GM12878 (cell line): ENCODE measurements at regions not wholly inside any gene's neighbourhood (a gene's known extent, or its start where the extent isn't known, plus 50 kb on each side); places are given as distances from the start of the nearest gene placed in this dataset.

Experiments used
- ATAC-seq: fragments of 200-7000 bp; cut with Tn5 transposase; 3 replicates; pipeline ENCODE4 v1.9.1; 2020; ENCODE audit warnings: mild to moderate bottlenecking, moderate library complexity
- BruUV-seq: library from RNA; stranded (reverse); fragments of 400-500 nt; replicated peaks from 2 replicates; lab custom pipeline; 2021; lab: Mats Ljungman, UMichigan
- CTCF ChIA-PET: fragments of 300-600 bp; sonication (Branson Sonifier 250); formaldehyde crosslinking; extraction: SDS; loops from one replicate; lab custom pipeline; 2021; ENCODE audit warnings: inconsistent platforms; lab: Yijun Ruan, JAX
- POLR2A ChIA-PET: fragments of 350-600 bp; formaldehyde crosslinking; extraction: SDS; loops from one replicate; lab custom pipeline; 2021; ENCODE audit warnings: inconsistent platforms; lab: Charles Lee
- RAD21 ChIA-PET: fragments of 300-600 bp; sonication (Branson Sonifier 250); formaldehyde crosslinking; loops from one replicate; lab custom pipeline; 2023; ENCODE audit warnings: antibody characterized with exemption; ENCODE audit not compliant: unreplicated experiment; lab: Charles Lee
- SMC1A ChIA-PET: fragments of 300-600 bp; sonication (Branson Sonifier 250); formaldehyde crosslinking; loops from one replicate; lab custom pipeline; 2023; ENCODE audit not compliant: unreplicated experiment, uncharacterized antibody; lab: Charles Lee
- DNase-seq: peaks from one replicate; pipeline ENCODE4 v3.0.0-alpha.2; 2011; ENCODE audit warnings: low read depth, low spot score
- FAIRE-seq: peaks from 3 replicates; lab custom pipeline; 2011; peaks lifted over from hg19 to GRCh38; lab: Jason Lieb, UNC
- H2AFZ ChIP-seq: 2 replicates; pipeline ENCODE4 v1.6.0; 2011; ENCODE audit warnings: low read depth, low read length, control low read depth; ENCODE audit not compliant: control insufficient read depth
- H3K27ac ChIP-seq: 2 replicates; pipeline ENCODE4 v1.5.1; 2011; ENCODE audit warnings: control low read depth; ENCODE audit not compliant: control insufficient read depth, insufficient read depth
- H3K27me3 ChIP-seq, 2 experiments: replicated peaks in 1 of 2; 2 replicates each; pipeline versions ENCODE4 v1.6.0 to v1.6.1; 2011; ENCODE audit warnings: low read length in 1 of 2; ENCODE audit not compliant: control insufficient read depth in 2 of 2, insufficient read depth in 2 of 2
- H3K36me3 ChIP-seq, 2 experiments: 2 replicates each; pipeline ENCODE4 v1.5.1; 2011; ENCODE audit warnings: low read length in 1 of 2; ENCODE audit not compliant: control insufficient read depth in 2 of 2, insufficient read depth in 2 of 2
- H3K4me1 ChIP-seq: 2 replicates; pipeline ENCODE4 v1.6.1; 2011; ENCODE audit warnings: mild to moderate bottlenecking, low read length, moderate library complexity, mixed read lengths; ENCODE audit not compliant: control insufficient read depth, insufficient read depth
- H3K4me2 ChIP-seq: 2 replicates; pipeline ENCODE4 v1.6.0; 2011; ENCODE audit warnings: control low read depth; ENCODE audit not compliant: control insufficient read depth, insufficient read depth
- H3K4me3 ChIP-seq: fragments of 200-600 bp; sonication (generic); 2 replicates; pipeline ENCODE4 v1.5.1; 2016
- H3K79me2 ChIP-seq: 2 replicates; pipeline ENCODE4 v1.6.0; 2011; ENCODE audit warnings: low read length; ENCODE audit not compliant: control insufficient read depth, insufficient read depth
- H3K9ac ChIP-seq: 2 replicates; pipeline ENCODE4 v1.8.0; 2011; ENCODE audit warnings: low read length, control low read depth, mixed read lengths; ENCODE audit not compliant: control insufficient read depth, insufficient read depth
- H3K9me3 ChIP-seq: replicated peaks from 3 replicates; pipeline ENCODE4 v1.5.1; 2011; ENCODE audit warnings: mild to moderate bottlenecking, low read length; ENCODE audit not compliant: control insufficient read depth, insufficient read depth
- H4K20me1 ChIP-seq: 2 replicates; pipeline ENCODE4 v1.6.0; 2011; ENCODE audit not compliant: control insufficient read depth, insufficient read depth
- ATF3 ChIP-seq: IDR thresholded peaks from 2 replicates; pipeline ENCODE4 v1.6.1; 2011; ENCODE audit warnings: low read depth, mild to moderate bottlenecking, low read length, moderate library complexity, borderline replicate concordance; ENCODE audit errors: extremely low read depth
- CEBPB ChIP-seq, 2 experiments: fragments of 150-350 bp in 1 of 2; IDR thresholded peaks; 2 replicates each; pipeline ENCODE4 v1.6.1; 2012 to 2014; ENCODE audit warnings: low read depth in 2 of 2, low read length in 2 of 2, borderline replicate concordance in 1 of 2, inconsistent platforms in 1 of 2
- IRF4 ChIP-seq: IDR thresholded peaks from 2 replicates; pipeline ENCODE4 v1.6.1; 2011; ENCODE audit warnings: low read depth, low read length
- KDM1A ChIP-seq: fragments of 200-600 bp; sonication (generic); IDR thresholded peaks from 2 replicates; pipeline ENCODE4 v1.6.1; 2016; ENCODE audit warnings: borderline replicate concordance
- KLF5 ChIP-seq: fragments of 450-650 bp; IDR thresholded peaks from 2 replicates; pipeline ENCODE4 v1.6.1; 2014; ENCODE audit warnings: mild to moderate bottlenecking; ENCODE audit not compliant: partially characterized antibody
- POLR2AphosphoS2 ChIP-seq: IDR thresholded peaks from 2 replicates; pipeline ENCODE4 v1.6.1; 2011; ENCODE audit warnings: low read depth, mild to moderate bottlenecking, low read length, improper control_type of control experiment, moderate library complexity
- RELA ChIP-seq: fragments of 450-650 bp; IDR thresholded peaks from 2 replicates; pipeline ENCODE4 v1.8.0; 2014; ENCODE audit warnings: borderline replicate concordance; ENCODE audit not compliant: partially characterized antibody
- REST ChIP-seq: IDR thresholded peaks from 2 replicates; pipeline ENCODE4 v1.6.1; 2012; ENCODE audit warnings: mild to moderate bottlenecking, low read depth, low read length
- SMC3 ChIP-seq: IDR thresholded peaks from 2 replicates; pipeline ENCODE4 v1.6.1; 2011; ENCODE audit warnings: low read length, improper control_type of control experiment, borderline replicate concordance
- SRF ChIP-seq, 2 experiments: IDR thresholded peaks; 2 replicates each; pipeline ENCODE4 v1.6.1; 2011; ENCODE audit warnings: low read depth in 2 of 2, low read length in 2 of 2, mild to moderate bottlenecking in 1 of 2, moderate library complexity in 1 of 2
- TBL1XR1 ChIP-seq: IDR thresholded peaks from 2 replicates; pipeline ENCODE4 v1.6.1; 2012; ENCODE audit warnings: low read depth, low read length, improper control_type of control experiment
- ZNF24 ChIP-seq: fragments of 450-650 bp; IDR thresholded peaks from 2 replicates; pipeline ENCODE4 v1.6.1; 2017; ENCODE audit warnings: antibody characterized with exemption, mild to moderate bottlenecking
- WGBS: methylation state at CpG from one replicate; pipeline ENCODE4 v1.1.6; 2016; ENCODE audit warnings: low lambda C conversion rate; ENCODE audit not compliant: insufficient replicate concordance, insufficient coverage; ENCODE audit errors: missing lambda C conversion rate; 5-methylcytosine and 5-hydroxymethylcytosine counted together
- in situ Hi-C: fragments of 300-500 bp; cut with MboI; formaldehyde crosslinking; loops from 9 replicates; pipeline ENCODE4 v1.14.3; 2018; ENCODE audit warnings: mixed read lengths
- intact Hi-C: fragments of 100-400 bp; cut with micrococcal nuclease; formaldehyde crosslinking; loops from one replicate; pipeline ENCODE4 v1.14.2; 2022; ENCODE audit not compliant: unreplicated experiment

- H3K4me1 ChIP-seq, result no peaks in the 10 kb centered on the region
- no peaks in the 10 kb centered on the region for H3K27me3 ChIP-seq
- no peak for ATAC-seq
- WGBS, result 25% methylated on average over 5 of the region's 9 CpGs
- SMC1A ChIA-PET, result no interaction called here
- intact Hi-C loops (no loop called here), in situ Hi-C loops (no loop called here)
- DNase-seq, result no peak
- no peaks in the 10 kb centered on the region for H3K79me2 ChIP-seq
- POLR2A ChIA-PET, result no interaction called here
- H3K9me3 ChIP-seq, result no peaks in the 10 kb centered on the region
- BruUV-seq, result no TSS peak
- no peak overlapping the region for H3K9ac ChIP-seq
- no peak overlapping the region for H3K4me3 ChIP-seq
- H3K27ac ChIP-seq, result no peak overlapping the region
- TF ChIP-seq IRF4, result no peak
- H3K4me2 ChIP-seq, result no peak overlapping the region
- CTCF ChIA-PET, result no interaction called here
- no peaks in the 10 kb centered on the region for H4K20me1 ChIP-seq
- RAD21 ChIA-PET, result no interaction called here
- H3K36me3 ChIP-seq, result no peaks in the 10 kb centered on the region
- no peak overlapping the region for H2AFZ ChIP-seq
- no peak for FAIRE-seq
Observed at GRCh38 chr21:35460441-35460840, 411.3 kb upstream of the RUNX1 start.

- no peak for ATAC-seq
- H3K4me1 ChIP-seq, result no peaks in the 10 kb centered on the region
- intact Hi-C loops, result no loop called here
- H4K20me1 ChIP-seq, result no peaks in the 10 kb centered on the region
- BruUV-seq, result no TSS peak
- ChIA-PET CTCF (interaction anchor here (0.7 kb wide), 1 partner anchor 20 kb away, joined by 3 read pairs; no protein-coding TSS in a partner anchor), SMC1A (no interaction called here), RAD21 (no interaction called here), POLR2A (no interaction called here)
- no peak for DNase-seq
- WGBS, result 73% methylated on average over 5 of the region's 5 CpGs
- H3K36me3 ChIP-seq, result no peaks in the 10 kb centered on the region
- H3K9me3 ChIP-seq, result no peaks in the 10 kb centered on the region
- no peak for FAIRE-seq
- no peak overlapping the region for H2AFZ ChIP-seq
- H3K4me2 ChIP-seq, result no peak overlapping the region
- no peaks in the 10 kb centered on the region for H3K27me3 ChIP-seq
- H3K79me2 ChIP-seq, result no peaks in the 10 kb centered on the region
- in situ Hi-C loops, result no loop called here
- H3K27ac ChIP-seq, result no peak overlapping the region
- no peak overlapping the region for H3K9ac ChIP-seq
- H3K4me3 ChIP-seq, result no peak overlapping the region
- TF ChIP-seq SMC3 (no peak), REST (no peak), CEBPB (IDR thresholded peaks at IDR 0.05; ENCODE audit: borderline replicate concordance in 1 of 2, low read depth in 2 of 2, low read length in 2 of 2) (no peak), ZNF24 (no peak), TBL1XR1 (no peak), KDM1A (no peak), RELA (no peak), ATF3 (no peak), KLF5 (no peak), POLR2AphosphoS2 (no peak), IRF4 (no peak), SRF (IDR thresholded peaks at IDR 0.05; ENCODE audit: low read depth in 2 of 2, low read length in 2 of 2) (no peak)
Observed at GRCh38 chr21:35458405-35458804, 409.3 kb upstream of the RUNX1 start.
